HL-60 (cell line): ENCODE measurements at regions not wholly inside any gene's neighbourhood (a gene's known extent, or its start where the extent isn't known, plus 50 kb on each side); places are given as distances from the start of the nearest gene placed in this dataset.

Source experiments
- DNase-seq, 2 experiments: peaks; one replicate each; pipeline ENCODE4 v3.0.0-alpha.2; 2010 to 2020; ENCODE audit warnings: low read depth in 1 of 2, low spot score in 1 of 2
- H3K27ac ChIP-seq: fragments of 250-450 bp; sonication (Bioruptor Pico); replicated peaks from 2 replicates; pipeline ENCODE4 v1.5.1; 2020; ENCODE audit warnings: mild to moderate bottlenecking, moderate library complexity
- H3K27me3 ChIP-seq: fragments of 250-450 bp; sonication (Bioruptor Pico); 2 replicates; pipeline ENCODE4 v1.5.1; 2021; ENCODE audit warnings: mild to moderate bottlenecking, moderate library complexity; ENCODE audit not compliant: insufficient read depth, poor library complexity, severe bottlenecking
- H3K4me3 ChIP-seq: replicated peaks from 2 replicates; pipeline ENCODE4 v1.5.1; 2011; ENCODE audit warnings: mild to moderate bottlenecking, control low read depth, low read length; ENCODE audit not compliant: insufficient read depth
- GABPA ChIP-seq: IDR thresholded peaks from 2 replicates; pipeline ENCODE4 v1.6.1; 2012; ENCODE audit warnings: low read depth
- POLR2AphosphoS5 ChIP-seq: IDR thresholded peaks from 2 replicates; pipeline ENCODE4 v1.6.1; 2012; ENCODE audit warnings: low read depth
- SPI1 ChIP-seq: IDR thresholded peaks from 2 replicates; pipeline ENCODE4 v1.6.1; 2012; ENCODE audit warnings: low read depth, mild to moderate bottlenecking, borderline replicate concordance
- TF ChIP-seq, protein P1 (sequence below): IDR thresholded peaks from 2 replicates; pipeline ENCODE4 v1.6.1; 2012; ENCODE audit warnings: low read depth; ENCODE audit not compliant: insufficient replicate concordance
- TF ChIP-seq, protein P2 (sequence below): IDR thresholded peaks from one replicate; pipeline ENCODE4 v1.5.1; 2011; ENCODE audit warnings: low read length, control low read depth, inconsistent platforms; ENCODE audit not compliant: insufficient read depth

DNA sequence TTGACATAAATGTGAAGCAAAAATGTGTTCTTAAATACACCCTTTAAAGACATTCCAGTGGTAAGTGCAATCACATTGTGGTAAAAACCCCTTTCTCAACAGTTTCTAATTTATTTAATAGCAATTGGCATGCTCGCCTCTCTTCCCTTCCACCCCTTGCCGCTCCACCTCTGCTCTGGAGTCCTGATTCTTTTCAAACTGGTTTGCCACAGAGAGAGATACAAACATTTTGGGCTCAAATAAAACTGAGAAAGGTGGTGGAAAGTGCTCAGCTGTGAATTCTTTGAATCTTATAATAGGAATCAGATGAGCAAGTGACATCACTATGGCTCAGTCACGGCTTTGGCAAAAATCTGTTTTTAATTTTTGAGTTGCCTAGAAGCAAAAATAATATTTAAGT lies 993.9 kb downstream of the GALC start:
- DNase-seq = no peak
- no peaks in the 10 kb centered on the region for H3K27me3 ChIP-seq
- H3K4me3 ChIP-seq = no peak overlapping the region
- no peak overlapping the region for H3K27ac ChIP-seq
- TF ChIP-seq, protein P1, sequence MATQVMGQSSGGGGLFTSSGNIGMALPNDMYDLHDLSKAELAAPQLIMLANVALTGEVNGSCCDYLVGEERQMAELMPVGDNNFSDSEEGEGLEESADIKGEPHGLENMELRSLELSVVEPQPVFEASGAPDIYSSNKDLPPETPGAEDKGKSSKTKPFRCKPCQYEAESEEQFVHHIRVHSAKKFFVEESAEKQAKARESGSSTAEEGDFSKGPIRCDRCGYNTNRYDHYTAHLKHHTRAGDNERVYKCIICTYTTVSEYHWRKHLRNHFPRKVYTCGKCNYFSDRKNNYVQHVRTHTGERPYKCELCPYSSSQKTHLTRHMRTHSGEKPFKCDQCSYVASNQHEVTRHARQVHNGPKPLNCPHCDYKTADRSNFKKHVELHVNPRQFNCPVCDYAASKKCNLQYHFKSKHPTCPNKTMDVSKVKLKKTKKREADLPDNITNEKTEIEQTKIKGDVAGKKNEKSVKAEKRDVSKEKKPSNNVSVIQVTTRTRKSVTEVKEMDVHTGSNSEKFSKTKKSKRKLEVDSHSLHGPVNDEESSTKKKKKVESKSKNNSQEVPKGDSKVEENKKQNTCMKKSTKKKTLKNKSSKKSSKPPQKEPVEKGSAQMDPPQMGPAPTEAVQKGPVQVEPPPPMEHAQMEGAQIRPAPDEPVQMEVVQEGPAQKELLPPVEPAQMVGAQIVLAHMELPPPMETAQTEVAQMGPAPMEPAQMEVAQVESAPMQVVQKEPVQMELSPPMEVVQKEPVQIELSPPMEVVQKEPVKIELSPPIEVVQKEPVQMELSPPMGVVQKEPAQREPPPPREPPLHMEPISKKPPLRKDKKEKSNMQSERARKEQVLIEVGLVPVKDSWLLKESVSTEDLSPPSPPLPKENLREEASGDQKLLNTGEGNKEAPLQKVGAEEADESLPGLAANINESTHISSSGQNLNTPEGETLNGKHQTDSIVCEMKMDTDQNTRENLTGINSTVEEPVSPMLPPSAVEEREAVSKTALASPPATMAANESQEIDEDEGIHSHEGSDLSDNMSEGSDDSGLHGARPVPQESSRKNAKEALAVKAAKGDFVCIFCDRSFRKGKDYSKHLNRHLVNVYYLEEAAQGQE = no peak
- TF ChIP-seq, protein P2, sequence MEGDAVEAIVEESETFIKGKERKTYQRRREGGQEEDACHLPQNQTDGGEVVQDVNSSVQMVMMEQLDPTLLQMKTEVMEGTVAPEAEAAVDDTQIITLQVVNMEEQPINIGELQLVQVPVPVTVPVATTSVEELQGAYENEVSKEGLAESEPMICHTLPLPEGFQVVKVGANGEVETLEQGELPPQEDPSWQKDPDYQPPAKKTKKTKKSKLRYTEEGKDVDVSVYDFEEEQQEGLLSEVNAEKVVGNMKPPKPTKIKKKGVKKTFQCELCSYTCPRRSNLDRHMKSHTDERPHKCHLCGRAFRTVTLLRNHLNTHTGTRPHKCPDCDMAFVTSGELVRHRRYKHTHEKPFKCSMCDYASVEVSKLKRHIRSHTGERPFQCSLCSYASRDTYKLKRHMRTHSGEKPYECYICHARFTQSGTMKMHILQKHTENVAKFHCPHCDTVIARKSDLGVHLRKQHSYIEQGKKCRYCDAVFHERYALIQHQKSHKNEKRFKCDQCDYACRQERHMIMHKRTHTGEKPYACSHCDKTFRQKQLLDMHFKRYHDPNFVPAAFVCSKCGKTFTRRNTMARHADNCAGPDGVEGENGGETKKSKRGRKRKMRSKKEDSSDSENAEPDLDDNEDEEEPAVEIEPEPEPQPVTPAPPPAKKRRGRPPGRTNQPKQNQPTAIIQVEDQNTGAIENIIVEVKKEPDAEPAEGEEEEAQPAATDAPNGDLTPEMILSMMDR = no peak
- TF ChIP-seq SPI1 (no peak), GABPA (no peak), POLR2AphosphoS5 (no peak)

DNA sequence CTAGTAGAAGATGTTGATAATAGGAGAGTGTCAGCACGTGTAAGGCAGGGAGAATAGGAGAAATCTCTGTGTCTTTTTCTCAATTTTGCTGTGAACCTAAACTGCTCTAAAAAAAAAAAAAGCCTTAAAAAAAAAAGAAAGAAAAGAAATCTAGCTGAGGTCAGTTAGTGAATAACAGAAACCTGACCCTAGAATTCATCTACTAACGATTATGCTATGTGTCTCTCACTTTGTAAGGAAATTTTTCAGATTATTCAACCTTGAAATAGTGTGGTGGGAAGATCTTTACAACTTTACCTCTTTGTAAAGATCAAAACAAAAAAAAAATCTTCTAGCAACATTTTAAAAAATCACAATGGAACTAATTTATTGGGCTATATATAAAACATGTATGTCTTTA lies 995.7 kb downstream of the GALC start:
- no peak overlapping the region for H3K4me3 ChIP-seq
- H3K27me3 ChIP-seq = no peaks in the 10 kb centered on the region
- no peak overlapping the region for H3K27ac ChIP-seq
- TF ChIP-seq, protein P1 = no peak
- TF ChIP-seq SPI1 (no peak), GABPA (no peak), POLR2AphosphoS5 (no peak)
- TF ChIP-seq, protein P2 = no peak
- no peak for DNase-seq

DNA sequence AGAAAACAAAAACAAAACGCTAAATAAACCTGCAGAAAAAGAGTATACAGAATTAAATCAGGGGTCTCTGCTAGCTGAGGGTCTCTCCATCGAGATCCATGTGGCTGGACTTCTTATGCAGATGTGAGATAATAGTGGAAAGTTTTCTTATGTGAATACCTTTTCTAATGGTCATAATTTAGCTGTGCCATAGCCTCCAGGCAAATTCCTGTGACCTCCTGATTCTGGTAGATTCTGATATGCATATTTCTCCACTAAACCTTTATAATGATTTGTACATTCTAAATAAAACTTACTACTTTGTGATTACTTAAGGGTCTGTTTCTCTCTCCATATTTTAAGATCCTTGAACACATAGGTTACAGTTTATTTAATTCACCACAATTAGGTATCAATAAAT lies 1002.6 kb downstream of the GALC start:
- Histone ChIP-seq H3K27ac (no peak overlapping the region), H3K4me3 (no peak overlapping the region), H3K27me3 (no peaks in the 10 kb centered on the region)
- DNase-seq = no peak
- TF ChIP-seq POLR2AphosphoS5 = no peak
- TF ChIP-seq, protein P2 = no peak
- no peak for TF ChIP-seq GABPA
- no peak for TF ChIP-seq SPI1
- TF ChIP-seq, protein P1 = no peak
